Amniotic stem cell (primary cell): ENCODE measurements at regions not wholly inside any gene's neighbourhood (a gene's known extent, or its start where the extent isn't known, plus 50 kb on each side); places are given as distances from the start of the nearest gene placed in this dataset.
A peak's percentile ranks its signal among the peaks of the same experiment; 100 is the strongest.
"Not testable (repeated sequence)": the region's sequence is repeated elsewhere in the genome, so short reads cannot be mapped to it uniquely, and the experiment has no call there.

Experiments used
- DNase-seq: peaks from one replicate; lab custom pipeline; 2025; lab: John Stamatoyannopoulos, UW

DNA sequence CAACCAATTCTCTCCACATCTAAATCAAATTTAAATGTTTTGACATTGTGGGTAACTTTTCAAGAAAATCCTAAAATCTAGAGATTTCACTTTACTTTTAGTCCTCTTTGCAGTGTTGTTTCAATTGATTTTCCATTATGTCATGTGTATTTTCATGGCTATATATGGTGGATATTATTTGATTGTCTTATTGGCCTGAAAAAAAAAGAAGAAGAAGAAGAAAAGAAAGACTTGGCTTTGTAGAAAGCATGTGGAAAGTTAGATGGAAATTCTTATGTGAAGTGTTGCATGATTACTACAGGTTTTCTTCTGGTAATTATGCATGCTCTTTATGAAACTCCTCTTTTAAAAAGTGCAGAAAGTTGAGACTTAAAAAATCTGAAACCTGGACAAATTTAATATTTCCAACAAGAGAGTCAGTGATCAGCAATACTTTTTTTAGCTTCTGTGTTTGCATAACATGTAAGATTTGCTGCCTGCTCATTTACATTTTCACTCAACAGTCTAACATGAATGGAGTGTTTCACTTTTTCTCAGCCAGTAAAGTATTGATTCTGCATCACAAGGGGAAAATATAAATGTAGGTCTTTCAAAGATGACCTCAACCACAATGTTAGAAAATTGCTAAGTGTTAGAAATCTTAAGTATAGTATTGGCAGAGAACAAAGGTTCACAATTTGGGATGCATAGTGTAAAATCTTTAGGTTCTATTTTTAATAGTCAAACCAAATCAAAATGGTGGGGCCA, 438.7 kb downstream of the BCKDHB start:
- DNase-seq = no peak

DNA sequence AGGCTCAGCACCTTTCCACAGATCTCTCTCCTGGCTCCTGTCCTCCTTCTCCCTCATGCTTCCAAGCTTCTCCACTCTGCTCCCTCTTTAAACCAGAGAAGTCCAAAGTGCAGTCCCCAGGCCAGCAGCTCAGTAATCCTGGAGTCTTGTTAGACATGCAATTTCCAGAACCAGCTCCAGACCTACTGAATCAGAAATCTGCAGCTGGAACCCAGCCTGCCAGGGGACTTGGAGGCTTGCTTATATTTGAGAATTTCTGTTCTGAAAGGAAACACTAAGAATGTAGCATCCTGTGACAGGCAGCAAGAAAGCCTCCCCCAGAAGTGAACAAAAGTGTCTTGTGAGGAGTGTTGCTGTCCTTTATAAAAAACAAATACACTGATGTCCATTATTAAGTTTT, 438.1 kb downstream of the BCKDHB start:
- no peak for DNase-seq

DNA sequence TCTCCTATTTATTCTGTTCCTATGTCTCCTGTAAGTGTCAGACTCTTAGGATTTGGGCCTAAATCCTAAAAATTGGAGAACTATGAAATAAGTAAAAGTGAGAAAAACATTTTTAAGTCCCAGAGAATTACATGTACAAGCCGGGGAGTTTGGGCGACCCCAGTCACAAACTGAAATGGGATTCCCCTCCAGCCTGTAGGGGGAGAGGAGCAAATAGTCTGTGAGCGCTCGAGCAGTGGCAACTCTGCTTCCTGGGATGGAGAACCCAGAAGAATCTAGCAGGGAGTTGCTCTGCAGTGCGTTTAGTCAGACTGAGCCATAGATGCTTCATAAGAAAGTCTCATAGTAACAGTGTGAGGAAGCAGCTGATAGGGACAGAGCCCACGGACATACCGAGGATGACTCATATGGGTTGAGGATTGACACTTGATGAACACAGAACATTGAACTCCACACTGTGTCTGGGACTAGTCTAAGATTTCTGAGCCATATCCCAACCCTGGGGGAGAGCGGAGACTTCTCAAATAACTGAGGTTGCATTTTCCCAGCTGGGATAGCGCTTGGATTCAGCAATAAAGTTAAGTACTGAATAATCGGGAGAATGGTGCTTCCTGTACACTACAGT, 437.2 kb downstream of the BCKDHB start:
- peak; percentile 36 for DNase-seq

DNA sequence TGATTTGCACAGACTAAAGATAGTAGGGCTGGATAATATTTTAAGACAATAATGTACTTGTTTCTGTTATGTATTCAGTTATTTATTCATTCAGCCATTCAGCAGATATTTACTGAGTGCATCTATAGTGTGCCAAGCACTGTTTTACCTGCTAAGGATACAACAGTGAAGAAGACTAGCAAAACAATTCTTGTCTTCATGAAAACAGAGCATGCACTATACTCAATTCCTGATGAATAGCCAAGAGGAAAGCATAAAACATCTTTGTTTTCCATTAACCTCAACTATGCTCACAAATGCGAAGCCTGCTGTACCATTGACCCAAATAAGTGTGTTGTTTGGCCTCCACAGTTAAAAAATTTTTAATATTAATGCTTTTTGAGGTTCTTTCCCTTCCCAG, 436.7 kb downstream of the BCKDHB start:
- DNase-seq = no peak

DNA sequence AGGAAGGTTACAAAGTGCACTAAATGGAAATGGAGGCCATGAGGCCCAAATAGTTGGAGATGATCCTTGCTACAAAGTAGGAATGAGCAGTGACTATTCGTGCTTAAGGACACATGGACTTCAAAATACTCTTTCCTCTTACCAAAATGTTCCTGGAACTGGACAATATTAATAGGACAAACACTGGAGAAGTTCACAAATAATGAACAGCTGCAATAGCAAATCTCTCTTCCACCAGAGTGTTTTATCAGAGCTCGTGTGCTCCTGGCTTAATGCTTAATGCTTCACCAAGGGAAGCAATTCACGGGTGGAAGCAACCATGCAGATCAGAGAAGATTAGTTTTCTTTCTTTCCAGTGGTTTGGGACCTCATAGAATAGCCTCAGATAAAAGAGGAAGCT, 435.4 kb downstream of the BCKDHB start:
- DNase-seq = no peak

DNA sequence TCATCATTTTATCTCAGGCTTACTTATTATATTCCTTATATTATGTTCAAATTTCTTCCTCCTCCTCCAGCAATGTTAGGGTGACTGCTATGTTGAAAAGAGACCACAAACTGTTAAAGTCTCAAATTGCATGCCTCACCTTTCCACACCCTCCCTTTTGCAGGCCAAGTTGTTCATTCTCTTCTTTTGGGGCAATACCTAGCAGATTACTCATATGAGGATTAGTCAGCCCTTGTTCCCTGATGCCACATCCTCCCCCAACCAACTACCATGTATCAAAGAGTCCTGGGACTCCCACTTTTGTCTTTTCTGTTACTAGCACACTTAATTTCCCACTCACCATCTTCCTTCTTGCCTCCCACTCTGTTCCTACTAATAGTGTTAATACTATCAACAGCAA, 434.7 kb downstream of the BCKDHB start:
- DNase-seq = peak; percentile 30

DNA sequence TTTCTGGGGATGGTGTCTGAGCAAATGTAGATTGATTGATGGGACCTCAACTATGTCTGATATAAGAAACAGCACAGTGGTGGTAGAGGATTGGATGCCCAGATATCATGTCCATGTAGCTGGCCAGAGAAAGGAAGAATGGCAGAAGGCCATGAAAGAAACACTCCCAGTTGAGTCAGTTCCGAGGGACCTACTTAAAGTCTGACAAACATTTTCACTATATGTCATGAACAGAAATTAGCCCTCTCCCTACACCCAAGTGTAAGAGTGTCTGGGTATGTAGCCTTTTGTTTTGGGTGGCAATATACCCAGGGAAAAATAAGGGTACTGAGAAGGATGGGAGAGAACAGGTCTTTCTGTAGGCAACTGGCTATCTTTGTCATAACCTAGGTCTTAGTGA, 434.2 kb downstream of the BCKDHB start:
- DNase-seq = no peak

DNA sequence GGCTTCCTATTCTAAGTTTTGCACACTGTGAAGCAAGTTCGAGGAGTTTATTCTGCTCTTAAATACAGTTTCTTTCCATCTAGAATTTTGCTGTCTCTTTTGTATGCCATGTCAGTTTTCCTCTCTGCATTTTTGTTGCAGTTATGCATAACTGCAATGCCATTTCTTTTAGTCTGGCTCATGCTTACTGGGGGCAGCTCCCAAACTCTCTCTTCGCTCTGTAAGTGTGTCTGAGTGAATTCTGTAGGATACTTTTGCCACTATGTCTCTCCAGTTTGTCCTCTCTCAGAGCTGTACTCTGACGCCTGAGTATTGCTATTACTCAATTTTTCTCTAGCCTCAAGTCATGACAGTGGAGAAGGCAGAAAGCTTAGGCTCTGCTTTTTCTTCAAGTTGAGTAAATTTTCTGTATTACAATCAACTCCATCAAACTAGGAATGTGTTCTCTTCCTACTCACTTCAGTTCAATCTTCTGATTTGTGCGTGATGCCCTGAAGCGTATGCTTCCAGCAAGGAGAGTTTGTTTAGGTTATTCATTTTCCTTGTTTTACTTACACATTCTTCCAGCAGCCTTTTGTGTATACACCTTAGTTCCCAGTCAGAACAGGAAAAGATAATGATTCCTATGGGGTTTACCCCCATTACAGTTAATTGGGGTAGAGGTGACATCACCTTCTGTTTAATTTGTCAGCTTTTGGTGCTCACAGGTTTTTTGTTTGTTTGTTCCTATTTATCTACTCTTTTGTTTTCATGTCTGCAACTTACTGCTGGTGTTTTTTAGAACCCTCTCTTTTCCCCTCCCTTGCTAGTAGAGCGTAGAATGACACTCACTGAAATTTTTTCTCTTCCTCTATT, 430.9 kb downstream of the BCKDHB start:
- no peak for DNase-seq

DNA sequence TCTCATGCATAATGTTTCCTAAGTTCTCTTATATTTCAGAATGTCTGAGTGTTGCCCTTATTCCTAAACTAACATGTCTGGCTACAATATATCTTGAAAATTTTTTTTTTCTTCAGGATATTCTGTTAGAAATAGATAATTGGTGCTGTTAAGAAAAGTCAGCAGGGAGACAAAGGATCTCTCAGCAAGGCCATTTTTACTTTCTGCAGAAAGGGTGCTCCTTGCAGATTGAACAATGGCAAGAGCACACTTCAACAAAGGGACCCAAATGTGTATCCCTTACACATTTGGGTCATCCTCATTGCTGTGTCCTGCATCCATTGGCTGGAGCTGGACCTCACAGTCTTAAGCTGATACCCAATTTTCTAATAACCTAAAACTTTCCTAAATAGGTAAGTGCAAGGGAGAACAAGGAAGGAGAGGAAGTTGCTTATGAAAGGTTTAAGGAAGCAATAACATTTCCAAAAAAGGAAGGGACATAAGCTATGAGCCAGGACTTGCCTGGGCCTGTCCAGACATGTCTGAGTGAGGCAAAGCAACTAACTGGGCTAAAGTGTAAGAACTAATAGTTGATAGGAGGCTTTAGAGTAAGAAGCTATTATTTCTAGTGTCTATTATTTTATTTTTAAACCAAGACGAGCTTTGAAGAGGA, 429.6 kb downstream of the BCKDHB start:
- DNase-seq = no peak

DNA sequence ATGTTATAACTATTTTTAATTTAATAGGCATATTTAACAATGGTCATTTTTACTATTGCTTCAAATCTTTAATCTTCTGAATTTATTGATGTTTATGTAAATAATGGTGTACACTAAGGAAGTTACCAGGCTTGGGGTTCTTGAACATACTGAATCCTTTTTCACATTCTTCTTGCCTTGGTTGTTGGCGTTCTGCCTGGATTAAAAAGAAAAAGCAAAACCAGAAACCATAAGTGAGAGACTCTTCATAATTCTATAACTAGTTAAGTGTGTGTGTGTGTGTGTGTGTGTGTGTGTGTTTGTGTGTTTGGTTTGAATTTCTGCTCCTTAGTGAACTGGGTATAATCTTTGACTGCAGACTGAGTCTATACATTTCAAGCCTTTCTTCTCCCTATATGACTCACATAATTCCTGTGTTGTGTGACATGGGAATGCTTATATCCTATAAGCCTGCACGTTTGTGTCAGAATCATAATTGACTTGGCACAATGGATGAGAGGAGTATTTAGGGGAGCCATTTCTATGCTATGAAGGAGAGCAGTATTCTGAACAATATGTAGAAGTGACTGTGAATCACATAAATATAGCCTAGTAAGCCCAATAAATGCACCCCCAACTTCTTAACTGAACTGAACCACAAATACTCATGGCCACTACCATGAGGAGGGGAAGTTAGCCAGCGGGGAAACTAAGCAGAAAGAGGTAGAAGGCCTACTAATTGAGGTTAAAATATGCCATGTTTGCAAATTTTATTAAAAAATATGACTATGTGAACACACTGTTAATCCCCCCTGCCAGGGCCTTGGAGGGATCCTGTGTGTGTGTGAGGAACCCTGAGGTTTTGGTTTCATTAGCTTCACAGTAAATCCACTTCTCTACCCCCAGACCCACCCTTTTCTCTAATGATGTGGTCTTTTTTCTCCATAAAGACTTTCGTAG, 425.5 kb downstream of the BCKDHB start:
- no peak for DNase-seq

DNA sequence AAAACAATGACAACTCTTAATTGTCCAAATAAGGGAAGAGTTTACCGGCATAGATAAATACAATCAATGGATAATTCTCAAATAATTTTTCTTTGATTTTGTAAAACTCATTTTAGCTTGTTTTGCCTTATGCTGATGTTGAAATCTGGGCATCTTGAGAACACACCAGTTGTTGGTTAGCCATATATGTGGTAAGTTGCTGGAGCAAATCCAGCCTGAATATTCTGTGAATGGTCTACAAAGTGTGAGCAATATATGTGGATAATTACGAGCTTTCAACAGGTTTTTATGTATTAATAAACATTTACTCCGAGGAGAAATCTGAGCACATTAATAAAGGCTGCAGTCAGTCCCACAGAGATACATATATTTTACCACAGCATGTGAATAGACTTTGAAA, 423.6 kb downstream of the BCKDHB start:
- DNase-seq = no peak

DNA sequence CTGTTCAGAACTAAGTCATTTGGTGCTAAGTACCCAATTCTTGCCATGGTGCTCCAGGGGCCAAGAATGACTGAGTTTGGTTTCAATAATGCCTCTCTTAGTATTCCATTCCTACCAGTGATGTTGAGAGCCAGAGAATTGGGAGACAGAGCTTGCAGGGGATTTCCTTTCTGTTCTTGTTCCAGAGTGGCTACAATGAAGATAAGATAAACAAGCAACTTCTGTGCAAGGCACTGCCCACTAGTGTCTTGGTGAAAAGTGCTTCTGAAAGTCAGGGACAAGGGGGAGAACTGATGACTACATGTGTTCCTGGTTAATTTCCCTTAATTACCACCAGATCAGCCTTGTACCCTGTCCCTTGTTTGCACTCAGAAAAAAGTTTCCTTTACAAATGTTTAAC, 421.6 kb downstream of the BCKDHB start:
- DNase-seq = no peak

DNA sequence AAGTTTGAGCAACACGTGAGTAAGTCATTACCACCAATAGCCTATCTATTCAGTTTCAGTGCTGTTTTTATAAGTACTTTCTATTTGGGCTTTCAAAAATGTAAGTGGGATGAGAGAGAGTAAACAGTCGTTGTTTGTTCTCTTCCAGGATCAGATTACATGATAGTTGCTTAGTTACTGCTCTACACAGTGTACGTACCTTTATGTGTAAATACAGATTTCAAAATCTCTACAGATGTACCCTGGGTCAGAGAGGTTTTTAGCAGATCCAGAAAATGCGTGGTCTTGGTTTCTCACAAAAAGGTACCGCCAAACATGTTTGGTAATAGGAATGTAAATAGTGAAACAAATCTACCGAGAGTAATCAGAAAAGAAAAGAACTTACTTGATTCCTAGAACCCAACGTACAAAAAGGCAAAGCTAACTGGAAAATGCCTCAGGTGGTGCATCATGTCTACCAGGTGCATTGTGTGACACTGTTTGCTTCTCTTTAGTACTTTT, 421.1 kb downstream of the BCKDHB start:
- DNase-seq = no peak

DNA sequence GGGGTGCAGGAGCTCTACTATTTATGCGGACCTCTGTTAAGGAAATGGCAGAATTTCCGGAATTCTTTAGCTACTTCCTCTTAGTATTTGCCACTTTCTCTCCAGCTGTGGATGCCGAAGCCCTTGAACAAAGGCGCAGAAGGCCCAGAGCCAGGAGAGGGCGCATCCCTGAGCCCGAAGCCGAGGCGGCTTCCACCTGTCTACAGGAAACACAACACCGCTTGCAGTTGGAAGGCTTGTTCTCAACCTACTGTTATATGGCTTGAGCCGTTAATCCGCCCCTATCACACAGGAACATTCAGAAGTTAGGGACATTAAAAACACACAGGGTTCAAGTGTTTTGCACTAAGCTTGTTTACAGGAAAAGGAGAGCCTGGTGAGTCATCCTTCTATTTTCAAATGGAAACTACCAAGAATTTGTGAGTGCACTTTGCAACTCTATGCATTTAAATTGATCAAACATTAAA, 417.1 kb downstream of the BCKDHB start:
- no peak for DNase-seq

DNA sequence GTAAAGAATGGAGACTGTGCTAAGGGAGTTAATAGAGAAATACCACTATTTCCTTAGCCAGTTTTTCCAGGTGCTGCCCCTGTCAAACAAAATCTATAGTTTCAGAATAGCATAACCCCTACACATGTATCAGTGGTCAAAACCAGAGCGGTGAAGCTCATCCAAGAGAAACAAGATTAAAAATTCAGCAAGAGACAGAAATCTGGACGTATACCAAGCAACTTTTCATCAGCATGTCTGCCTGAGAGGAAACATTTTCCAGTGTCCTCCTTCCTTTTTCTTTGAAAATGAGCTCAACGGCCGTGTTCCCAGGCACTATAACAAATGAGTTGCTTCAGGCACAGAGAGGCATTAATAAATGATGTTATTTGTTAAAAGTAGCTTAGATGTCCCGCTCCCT, 416.5 kb downstream of the BCKDHB start:
- DNase-seq = no peak

DNA sequence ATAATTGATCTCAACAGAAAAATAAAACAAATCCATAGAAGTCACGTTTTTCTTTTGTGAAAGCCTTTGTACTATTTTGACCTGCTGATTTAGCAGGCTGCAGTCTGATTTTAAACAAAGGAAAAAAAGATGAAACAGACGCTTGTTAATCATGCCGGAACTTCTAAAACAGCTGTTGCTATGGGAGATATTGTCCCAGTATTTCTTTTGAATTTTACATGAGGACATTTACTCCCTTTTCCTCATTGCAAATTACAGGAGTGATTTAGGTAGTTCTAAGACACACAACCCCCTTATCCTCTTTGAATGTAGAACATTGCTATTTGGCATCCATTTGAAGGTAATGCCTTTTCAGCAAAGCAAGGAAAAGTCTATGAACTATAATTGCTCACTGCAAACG, 416.1 kb downstream of the BCKDHB start:
- no peak for DNase-seq

DNA sequence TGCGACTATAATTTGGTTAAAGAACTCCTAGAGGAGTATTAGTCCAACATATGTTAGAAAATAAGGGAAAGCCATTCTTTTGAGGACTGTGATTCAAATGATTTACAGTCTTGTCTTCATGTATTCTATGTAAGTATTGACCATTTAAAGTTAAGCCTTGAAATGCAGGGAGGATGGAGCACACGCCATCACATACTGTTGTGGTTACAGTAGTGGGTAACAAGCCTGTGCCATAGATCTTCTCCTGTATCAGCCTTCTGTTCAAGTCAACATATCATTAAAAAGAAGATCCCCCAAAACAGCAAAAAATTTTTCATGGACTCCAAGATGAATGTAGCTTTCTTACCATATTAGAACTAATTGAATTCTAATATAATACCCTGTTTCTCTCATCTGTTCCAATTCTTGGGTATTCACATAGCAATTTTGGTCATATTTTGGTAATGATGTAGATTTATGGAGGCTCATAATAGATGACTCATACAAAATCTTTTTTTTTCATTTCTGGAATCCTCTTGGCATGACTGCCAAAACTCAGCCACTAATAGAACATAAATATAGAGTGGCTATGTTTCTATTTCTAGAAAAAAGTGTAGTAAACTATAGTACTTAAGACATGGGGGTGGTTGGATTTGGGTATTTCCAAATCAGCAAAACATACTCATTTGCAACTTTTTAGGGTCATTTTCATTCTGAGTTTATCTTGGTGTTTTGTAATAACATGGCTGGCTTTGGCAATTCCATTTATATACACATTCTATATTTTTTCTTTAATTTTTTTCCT, 413.5 kb downstream of the BCKDHB start:
- no peak for DNase-seq

DNA sequence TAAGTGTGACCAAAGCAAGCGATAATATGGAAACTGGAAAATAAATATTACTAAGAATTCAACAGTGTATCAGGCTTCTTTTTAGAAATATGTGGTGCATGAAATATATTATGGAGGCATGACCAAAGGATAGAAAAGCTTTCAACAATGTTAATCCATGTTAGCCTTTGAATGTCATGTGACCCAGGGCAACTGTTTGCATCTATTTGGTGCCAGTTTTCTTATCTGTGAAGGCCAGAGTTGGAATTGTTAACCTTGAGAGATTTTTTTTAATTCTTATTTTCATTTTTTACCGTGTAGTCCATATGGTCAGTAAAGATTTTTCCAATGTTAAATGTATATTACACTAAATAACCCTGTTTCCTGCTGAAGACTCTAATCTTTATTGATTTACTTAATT, 411.1 kb downstream of the BCKDHB start:
- DNase-seq = no peak

DNA sequence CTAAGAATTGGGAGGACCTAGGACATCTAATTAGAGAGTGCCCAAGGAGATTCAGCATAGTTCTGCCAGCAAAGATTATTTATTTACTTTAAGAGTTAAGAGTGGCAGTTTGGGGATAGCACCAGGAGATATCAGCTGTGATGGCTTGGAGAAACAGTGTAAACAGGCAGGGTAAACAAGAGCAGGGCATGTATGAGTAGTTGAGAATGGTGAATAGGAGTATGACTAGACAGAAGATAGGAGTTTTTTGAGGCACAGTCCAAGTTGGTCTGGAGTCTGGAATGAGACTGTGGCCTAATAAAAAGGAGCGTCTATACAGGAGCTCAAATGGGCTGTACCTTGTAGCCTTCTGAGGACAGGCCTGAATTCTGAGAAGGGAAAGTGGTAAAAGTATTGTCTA, 404.1 kb downstream of the BCKDHB start:
- not testable (repeated sequence) for DNase-seq
